Endothelial cell of umbilical vein (primary cell): ENCODE measurements at regions not wholly inside any gene's neighbourhood (a gene's known extent, or its start where the extent isn't known, plus 50 kb on each side); places are given as distances from the start of the nearest gene placed in this dataset.

Experiments used
- BruUV-seq: library from RNA; stranded (reverse); fragments of 400-500 nt; replicated peaks from 2 replicates; lab custom pipeline; 2021; lab: Mats Ljungman, UMichigan
- CTCF ChIA-PET: fragments of 300-600, 350-600 bp; sonication (Branson Sonifier 250); formaldehyde crosslinking; loops from one replicate; lab custom pipeline; 2021; ENCODE audit warnings: antibody characterized with exemption, inconsistent platforms; lab: Charles Lee
- POLR2A ChIA-PET: fragments of 300-600, 350-600 bp; sonication (Branson Sonifier 250); formaldehyde crosslinking; loops from one replicate; lab custom pipeline; 2021; ENCODE audit warnings: antibody characterized with exemption, inconsistent platforms; lab: Charles Lee
- DNase-seq: peaks from one replicate; pipeline ENCODE4 v3.0.0-alpha.2; 2011; ENCODE audit warnings: low read depth, low spot score
- FAIRE-seq: peaks from 2 replicates; lab custom pipeline; 2011; peaks lifted over from hg19 to GRCh38; lab: Jason Lieb, UNC
- H2AFZ ChIP-seq: 2 replicates; pipeline ENCODE4 v1.6.0; 2012; ENCODE audit warnings: low read depth, low read length, control low read depth, inconsistent platforms
- H3K27ac ChIP-seq: 2 replicates; pipeline ENCODE4 v1.5.1; 2011; ENCODE audit warnings: low read depth, mild to moderate bottlenecking, control low read depth, low read length, moderate library complexity; ENCODE audit not compliant: insufficient read depth
- H3K27me3 ChIP-seq, 2 experiments: 2 replicates each; pipeline versions ENCODE4 v1.6.0 to v1.6.1; 2011; ENCODE audit warnings: low read length in 2 of 2, mixed read lengths in 1 of 2; ENCODE audit not compliant: control insufficient read depth in 2 of 2, insufficient read depth in 2 of 2
- H3K36me3 ChIP-seq, 2 experiments: 2 replicates in 1 of 2; 3 replicates in 1 of 2; pipeline ENCODE4 v1.5.1; 2011; ENCODE audit warnings: low read length in 2 of 2, mild to moderate bottlenecking in 1 of 2, moderate library complexity in 1 of 2; ENCODE audit not compliant: control insufficient read depth in 2 of 2, insufficient read depth in 2 of 2; ENCODE audit errors: extremely low read depth in 1 of 2
- H3K4me1 ChIP-seq: 3 replicates; pipeline ENCODE4 v1.5.1; 2011; ENCODE audit warnings: mild to moderate bottlenecking, low read length; ENCODE audit not compliant: control insufficient read depth, insufficient read depth; ENCODE audit errors: extremely low read depth
- H3K4me2 ChIP-seq: 2 replicates; pipeline ENCODE4 v1.6.1; 2011; ENCODE audit warnings: low read length, control low read depth, mixed read lengths; ENCODE audit not compliant: insufficient read depth
- H3K4me3 ChIP-seq, 3 experiments: fragments of 200-600 bp in 1 of 3; sonication (generic), shearing (Covaris generic) in 1 of 3; replicated peaks in 1 of 3; 2 replicates each; pipeline ENCODE4 v1.5.1; 2011 to 2016; ENCODE audit warnings: control low read depth in 3 of 3, low read length in 3 of 3, mild to moderate bottlenecking in 2 of 3, inconsistent platforms in 1 of 3, low read depth in 1 of 3, moderate library complexity in 1 of 3; ENCODE audit not compliant: insufficient read depth in 1 of 3
- H3K79me2 ChIP-seq: 2 replicates; pipeline ENCODE4 v1.6.0; 2012; ENCODE audit warnings: low read length, inconsistent platforms; ENCODE audit not compliant: control insufficient read depth, insufficient read depth
- H3K9ac ChIP-seq: replicated peaks from 2 replicates; pipeline ENCODE3; 2011; ENCODE audit warnings: low read length, control low read depth; ENCODE audit not compliant: insufficient read depth; ENCODE audit errors: extremely low read depth
- H3K9me1 ChIP-seq: replicated peaks from 3 replicates; pipeline ENCODE4 v1.6.0; 2011; ENCODE audit warnings: mild to moderate bottlenecking, low read length; ENCODE audit not compliant: control insufficient read depth, insufficient read depth; ENCODE audit errors: extremely low read depth
- H3K9me3 ChIP-seq: replicated peaks from 2 replicates; pipeline ENCODE4 v1.5.1; 2012; ENCODE audit warnings: low read length, inconsistent platforms; ENCODE audit not compliant: control insufficient read depth, insufficient read depth
- H4K20me1 ChIP-seq: replicated peaks from 2 replicates; pipeline ENCODE3; 2011; ENCODE audit warnings: mild to moderate bottlenecking, low read length; ENCODE audit not compliant: control insufficient read depth, insufficient read depth; ENCODE audit errors: extremely low read depth
- EZH2 ChIP-seq: IDR thresholded peaks from 2 replicates; pipeline ENCODE4 v1.6.1; 2012; ENCODE audit warnings: borderline replicate concordance, low read depth, mild to moderate bottlenecking, moderate library complexity, low read length, inconsistent platforms; ENCODE audit not compliant: severe bottlenecking
- FOS ChIP-seq: IDR thresholded peaks from 2 replicates; pipeline ENCODE4 v1.6.1; 2011; ENCODE audit warnings: mild to moderate bottlenecking, low read length, moderate library complexity, borderline replicate concordance; ENCODE audit not compliant: insufficient read depth
- GATA2 ChIP-seq: IDR thresholded peaks from 2 replicates; pipeline ENCODE4 v1.7.0; 2011; ENCODE audit warnings: low read depth, mild to moderate bottlenecking, moderate library complexity, mixed read lengths, low read length; ENCODE audit not compliant: insufficient read length, insufficient read depth
- JUN ChIP-seq: IDR thresholded peaks from 2 replicates; pipeline ENCODE4 v1.6.1; 2011; ENCODE audit warnings: borderline replicate concordance, low read depth; ENCODE audit not compliant: insufficient read length, insufficient read depth
- MYC ChIP-seq: IDR thresholded peaks from one replicate; pipeline ENCODE4 v1.6.1; 2011; ENCODE audit warnings: mild to moderate bottlenecking, low read depth, low read length
- POLR2A ChIP-seq: IDR thresholded peaks from 2 replicates; pipeline ENCODE4 v1.6.1; 2012; ENCODE audit warnings: low read depth, mild to moderate bottlenecking, control low read depth, low read length
- POLR2AphosphoS5 ChIP-seq: IDR thresholded peaks from 2 replicates; pipeline ENCODE4 v1.6.1; 2012; ENCODE audit warnings: low read depth, mild to moderate bottlenecking, control low read depth, low read length, moderate library complexity; ENCODE audit not compliant: insufficient read depth
- dilution Hi-C: fragments of 300-500 bp; cut with MboI; formaldehyde crosslinking; loops from one replicate; pipeline ENCODE4 v1.15.0; 2019; ENCODE audit warnings: low sequenced_read_pairs; ENCODE audit not compliant: extremely low pct_ligation_motif_present
- intact Hi-C: fragments of 100-400 bp; cut with micrococcal nuclease; formaldehyde crosslinking; loops from one replicate; pipeline ENCODE4 v1.10.0; 2022
- TF ChIP-seq, protein P1 (sequence below): IDR thresholded peaks from 2 replicates; pipeline ENCODE4 v1.6.1; 2011; ENCODE audit not compliant: insufficient read depth, insufficient read length
- TF ChIP-seq, protein P2 (sequence below), 2 donors: IDR thresholded peaks; 1 replicate in 1 of 2; 2 replicates in 1 of 2; pipeline ENCODE4 v1.5.1; 2011; ENCODE audit warnings: low read length in 2 of 2, mild to moderate bottlenecking in 2 of 2, moderate library complexity in 2 of 2, control low read depth in 1 of 2, inconsistent platforms in 1 of 2, low read depth in 1 of 2; ENCODE audit not compliant: insufficient read depth in 1 of 2; ENCODE audit errors: extremely low read depth in 1 of 2

DNA sequence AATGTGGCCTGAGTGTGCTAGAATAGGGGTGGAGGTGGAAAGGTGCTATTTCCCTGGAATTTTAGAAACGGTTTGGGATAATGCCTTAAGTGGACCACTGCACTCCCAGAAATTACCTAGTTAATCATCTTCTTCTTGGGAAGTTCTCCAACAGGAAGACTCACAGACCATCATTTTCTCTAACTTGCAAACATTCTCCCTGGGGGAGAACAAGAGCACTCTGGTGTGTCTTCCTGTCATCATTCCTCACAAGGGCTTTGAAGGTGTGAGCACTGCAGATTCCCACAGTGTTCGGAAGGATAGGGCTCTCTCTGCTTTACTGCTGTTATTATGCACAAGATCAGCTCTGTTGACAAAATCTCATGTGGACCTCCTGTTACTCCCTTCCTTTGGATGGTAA, 54.9 kb upstream of the TSPAN2 start:
- Histone ChIP-seq H3K36me3 (no peaks in the 10 kb centered on the region), H3K9me3 (no peaks in the 10 kb centered on the region), H3K27ac (no peak overlapping the region), H3K4me3 (no peak overlapping the region), H3K4me1 (no peaks in the 10 kb centered on the region), H2AFZ (no peak overlapping the region), H4K20me1 (no peaks in the 10 kb centered on the region), H3K9me1 (no peaks in the 10 kb centered on the region), H3K79me2 (no peaks in the 10 kb centered on the region), H3K27me3 (peaks cover 0 to 2% of the 10 kb centered on the region in 2 experiments), H3K4me2 (no peak overlapping the region), H3K9ac (no peak overlapping the region)
- DNase-seq = no peak
- no peak for FAIRE-seq
- POLR2A ChIA-PET = no interaction called here
- CTCF ChIA-PET = interaction anchor here (0.9 kb wide), 1 partner anchor 32 kb away, joined by 3 read pairs; no protein-coding TSS in a partner anchor
- intact Hi-C loops = no loop called here
- no peak for TF ChIP-seq GATA2
- TF ChIP-seq MYC = no peak
- no peak for TF ChIP-seq EZH2
- no TSS peak for BruUV-seq
- dilution Hi-C loops = no loop called here

DNA sequence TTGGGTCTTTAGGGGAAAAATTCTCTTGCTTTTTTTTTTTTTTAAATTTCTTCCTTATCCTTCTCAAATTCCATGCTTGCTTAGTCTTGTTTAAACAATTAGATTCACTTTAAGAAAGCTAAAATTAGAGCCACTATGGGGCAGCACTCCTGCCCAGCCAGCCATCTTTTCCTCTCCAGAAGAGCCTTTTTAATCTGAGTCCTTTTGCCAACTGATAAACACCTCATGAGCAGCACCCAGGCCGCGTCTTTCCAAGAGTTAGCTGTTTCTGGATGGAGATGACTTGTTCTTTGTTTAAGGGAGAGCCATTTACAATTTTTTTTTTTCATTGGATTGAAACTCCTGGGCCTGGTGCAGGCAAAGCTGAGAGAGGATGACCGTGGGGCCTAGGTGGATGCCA, 53.3 kb upstream of the TSPAN2 start:
- DNase-seq (no peak), FAIRE-seq (no peak)
- Histone ChIP-seq H4K20me1 (no peaks in the 10 kb centered on the region), H3K4me1 (no peaks in the 10 kb centered on the region), H3K4me3 (no peak overlapping the region), H2AFZ (no peak overlapping the region), H3K27ac (no peak overlapping the region), H3K27me3 (peaks cover 0 to 2% of the 10 kb centered on the region in 2 experiments), H3K9me3 (no peaks in the 10 kb centered on the region), H3K9me1 (no peaks in the 10 kb centered on the region), H3K9ac (no peak overlapping the region), H3K4me2 (no peak overlapping the region), H3K36me3 (no peaks in the 10 kb centered on the region), H3K79me2 (no peaks in the 10 kb centered on the region)
- no TSS peak for BruUV-seq
- intact Hi-C loops (no loop called here), dilution Hi-C loops (no loop called here)
- ChIA-PET POLR2A (no interaction called here), CTCF (interaction anchor here (0.9 to 8.6 kb wide), 10 partner anchors 10 to 453 kb away, joined by 3 to 259 read pairs (median 4); no protein-coding TSS in a partner anchor)
- TF ChIP-seq POLR2AphosphoS5 (no peak), JUN (no peak), EZH2 (no peak), MYC (no peak), GATA2 (no peak), FOS (no peak), POLR2A (no peak)
- TF ChIP-seq, protein P1, sequence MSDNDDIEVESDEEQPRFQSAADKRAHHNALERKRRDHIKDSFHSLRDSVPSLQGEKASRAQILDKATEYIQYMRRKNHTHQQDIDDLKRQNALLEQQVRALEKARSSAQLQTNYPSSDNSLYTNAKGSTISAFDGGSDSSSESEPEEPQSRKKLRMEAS = no peak
- TF ChIP-seq, protein P2, sequence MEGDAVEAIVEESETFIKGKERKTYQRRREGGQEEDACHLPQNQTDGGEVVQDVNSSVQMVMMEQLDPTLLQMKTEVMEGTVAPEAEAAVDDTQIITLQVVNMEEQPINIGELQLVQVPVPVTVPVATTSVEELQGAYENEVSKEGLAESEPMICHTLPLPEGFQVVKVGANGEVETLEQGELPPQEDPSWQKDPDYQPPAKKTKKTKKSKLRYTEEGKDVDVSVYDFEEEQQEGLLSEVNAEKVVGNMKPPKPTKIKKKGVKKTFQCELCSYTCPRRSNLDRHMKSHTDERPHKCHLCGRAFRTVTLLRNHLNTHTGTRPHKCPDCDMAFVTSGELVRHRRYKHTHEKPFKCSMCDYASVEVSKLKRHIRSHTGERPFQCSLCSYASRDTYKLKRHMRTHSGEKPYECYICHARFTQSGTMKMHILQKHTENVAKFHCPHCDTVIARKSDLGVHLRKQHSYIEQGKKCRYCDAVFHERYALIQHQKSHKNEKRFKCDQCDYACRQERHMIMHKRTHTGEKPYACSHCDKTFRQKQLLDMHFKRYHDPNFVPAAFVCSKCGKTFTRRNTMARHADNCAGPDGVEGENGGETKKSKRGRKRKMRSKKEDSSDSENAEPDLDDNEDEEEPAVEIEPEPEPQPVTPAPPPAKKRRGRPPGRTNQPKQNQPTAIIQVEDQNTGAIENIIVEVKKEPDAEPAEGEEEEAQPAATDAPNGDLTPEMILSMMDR (IDR thresholded peaks at IDR 0.05; ENCODE audit: extremely low read depth in 1 of 2, insufficient read depth in 1 of 2, low read depth in 1 of 2, low read length in 2 of 2) = no peak
